LoVo (cell line): ENCODE measurements at regions not wholly inside any gene's neighbourhood (a gene's known extent, or its start where the extent isn't known, plus 50 kb on each side); places are given as distances from the start of the nearest gene placed in this dataset.

Source experiments
- DNase-seq: peaks from one replicate; pipeline ENCODE4 v3.0.0-alpha.2; 2016; ENCODE audit warnings: low spot score

DNA sequence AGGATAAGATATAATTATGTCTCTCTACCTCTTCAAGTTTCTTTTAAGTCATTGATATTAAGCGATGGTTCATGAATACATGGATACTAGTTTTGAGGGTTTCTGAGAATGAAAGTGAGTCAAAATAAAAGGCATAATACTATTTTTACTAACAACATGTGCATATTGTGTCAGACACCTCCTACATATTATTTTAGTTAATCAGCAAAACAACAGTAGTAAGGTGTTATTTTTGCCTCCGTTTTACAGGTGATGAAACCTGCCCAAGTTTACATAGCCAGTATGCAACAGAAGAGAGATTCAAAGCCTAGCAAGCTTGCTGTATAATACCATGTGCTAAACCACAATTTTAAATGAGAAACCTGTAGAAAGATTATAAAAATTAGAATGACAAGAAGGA lies 544.1 kb downstream of the EPHA5 start:
- no peak for DNase-seq

- DNase-seq, result no peak
These were observed 550.0 kb downstream of the EPHA5 start for GRCh38 chr4:65120287-65120686.

- DNase-seq, result no peak
These were observed 567.9 kb downstream of the EPHA5 start for GRCh38 chr4:65102419-65102818.

GRCh38 chr4:65096630-65097029 lies 573.7 kb downstream of the EPHA5 start:
- no peak for DNase-seq

DNA sequence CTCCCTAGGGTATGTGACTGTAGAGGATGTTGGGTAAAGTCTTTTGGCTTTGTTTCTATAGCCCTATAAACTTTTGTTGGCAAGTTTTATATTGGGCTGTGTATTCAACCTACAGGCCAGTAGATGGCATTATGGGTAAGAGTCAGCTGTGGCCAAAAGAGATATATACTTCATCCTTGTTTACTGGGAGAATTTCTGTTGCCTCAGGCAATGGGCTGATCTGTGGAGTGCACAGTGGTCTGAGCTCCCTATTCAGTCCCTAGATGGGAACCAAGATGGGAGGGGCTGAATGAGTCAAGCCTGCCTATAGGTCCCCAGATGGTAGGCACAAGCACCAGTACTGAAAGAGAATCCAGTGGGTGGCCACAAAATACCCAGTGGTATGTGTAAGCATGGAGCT lies 580.6 kb downstream of the EPHA5 start:
- DNase-seq, result no peak

DNA sequence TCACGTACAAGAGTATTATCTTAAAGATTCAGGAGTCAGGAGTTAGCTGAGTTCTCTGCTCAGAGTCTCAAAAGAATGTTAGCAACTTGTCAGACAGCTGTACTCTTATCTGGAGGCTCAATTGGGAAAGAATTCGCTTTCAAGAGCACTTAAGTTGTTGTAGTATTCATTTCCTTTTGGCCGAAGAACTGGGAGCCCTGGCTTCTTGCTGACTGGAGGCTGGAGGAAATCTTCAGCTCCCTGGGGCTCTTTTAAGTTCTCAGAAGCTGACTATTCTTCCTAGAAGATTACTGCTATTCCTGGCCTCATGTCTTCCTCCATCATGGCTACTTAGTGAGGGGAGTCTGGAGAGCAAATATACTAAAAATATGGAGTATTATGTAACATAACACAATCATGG lies 587.2 kb downstream of the EPHA5 start:
- DNase-seq, result no peak

- DNase-seq, result no peak
These were observed 598.7 kb downstream of the EPHA5 start for GRCh38 chr4:65071564-65071963.

- no peak for DNase-seq
These were observed 601.1 kb downstream of the EPHA5 start for GRCh38 chr4:65069177-65069576.

GRCh38 chr4:65066106-65066505 lies 604.2 kb downstream of the EPHA5 start:
- DNase-seq, result no peak

DNA sequence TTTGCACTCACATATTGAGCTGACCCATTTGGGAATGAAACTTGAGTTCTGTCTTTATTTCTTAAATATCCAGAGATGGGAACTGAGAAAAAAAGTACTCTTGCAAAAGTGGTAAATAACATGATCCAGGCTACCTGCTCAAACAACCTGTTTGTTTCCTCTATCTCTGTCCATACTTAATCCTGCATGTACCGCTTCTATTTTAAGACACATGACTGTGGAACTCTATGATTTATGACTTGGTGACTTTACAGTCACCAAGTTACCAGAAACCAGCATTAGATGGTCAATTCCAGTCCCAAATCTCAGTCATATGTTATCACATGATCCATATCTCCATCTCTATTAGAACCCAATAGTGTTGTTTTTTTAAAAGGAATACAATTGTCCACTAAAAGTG lies 606.7 kb downstream of the EPHA5 start:
- DNase-seq, result no peak

- DNase-seq, result no peak
These were observed 619.5 kb downstream of the EPHA5 start for GRCh38 chr4:65050786-65051185.

- DNase-seq, result peak; percentile 1
These were observed 623.8 kb downstream of the EPHA5 start for GRCh38 chr4:65046192-65047133.

DNA sequence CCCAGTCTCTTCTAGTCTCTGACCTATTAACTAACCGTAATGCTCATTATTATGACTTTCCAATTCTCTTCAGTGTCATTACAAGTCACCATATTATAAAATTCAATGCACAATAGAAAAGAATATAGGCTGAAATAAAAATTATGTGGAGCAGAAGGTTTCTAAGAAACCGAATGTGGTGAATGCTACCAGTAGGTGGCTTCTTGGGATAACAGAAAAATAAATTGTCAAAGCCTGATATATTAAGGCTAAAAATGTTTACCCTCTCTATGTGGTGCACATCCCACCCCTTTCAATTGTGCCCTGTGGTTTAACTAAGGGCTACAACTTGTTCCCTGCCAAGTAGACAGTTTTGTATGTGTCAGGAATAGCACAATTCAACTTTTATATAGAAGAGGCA lies 624.6 kb upstream of the TECRL start:
- DNase-seq, result no peak

GRCh38 chr4:65028592-65028991 lies 619.3 kb upstream of the TECRL start:
- no peak for DNase-seq

DNA sequence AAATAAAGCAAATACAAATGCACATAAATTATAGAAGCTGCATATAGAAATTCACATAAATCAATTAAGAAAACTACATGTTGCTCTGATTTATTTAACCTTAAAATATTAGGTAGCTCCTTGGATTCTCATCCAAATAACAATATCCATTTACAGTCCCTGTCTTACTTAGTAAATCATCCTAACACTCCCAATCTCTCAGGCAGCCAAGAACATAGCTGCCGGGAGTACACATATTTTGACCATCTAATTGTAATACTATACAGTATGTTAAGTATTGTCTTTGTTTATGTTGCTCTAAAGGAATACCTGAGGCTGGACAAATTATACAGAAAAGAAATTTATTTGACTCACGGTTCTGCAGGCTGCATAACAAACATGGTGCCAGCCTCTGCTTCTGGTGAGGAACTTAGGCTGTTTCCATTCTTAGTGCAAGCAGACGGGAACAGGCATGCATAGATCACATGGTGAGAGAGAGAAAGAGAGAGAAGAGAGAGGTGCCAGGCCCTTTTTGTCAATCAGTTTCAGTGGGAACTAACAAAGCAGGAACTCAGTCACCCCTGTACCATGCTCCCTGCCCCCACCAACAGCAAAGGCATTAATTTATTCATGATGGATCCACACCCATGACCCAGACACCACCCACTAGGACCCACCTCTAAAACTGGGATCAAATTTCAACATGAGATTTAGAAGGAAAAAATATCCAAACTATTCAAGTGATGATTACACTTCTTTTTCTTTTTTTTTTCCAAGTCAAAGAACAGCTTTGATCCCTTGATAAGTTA lies 614.8 kb upstream of the TECRL start:
- DNase-seq, result no peak

DNA sequence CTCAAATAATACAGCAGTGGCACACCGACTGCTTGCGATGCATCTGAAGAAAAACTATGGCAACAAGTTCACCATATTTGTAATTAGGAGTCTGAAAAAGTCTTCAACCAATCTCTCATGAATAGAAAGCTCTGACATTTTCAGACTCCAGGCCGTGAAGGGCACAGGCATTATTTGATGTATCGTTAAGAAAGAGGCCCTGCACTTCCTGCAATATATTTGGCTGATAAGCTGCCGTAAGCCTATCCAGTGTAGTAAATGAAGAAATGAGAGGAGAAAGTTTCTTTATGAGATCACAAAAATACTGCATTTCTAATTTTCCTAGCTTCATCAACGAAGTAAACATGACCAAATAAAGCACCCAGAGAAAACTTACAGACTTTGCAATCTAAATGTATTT lies 613.8 kb upstream of the TECRL start:
- no peak for DNase-seq

DNA sequence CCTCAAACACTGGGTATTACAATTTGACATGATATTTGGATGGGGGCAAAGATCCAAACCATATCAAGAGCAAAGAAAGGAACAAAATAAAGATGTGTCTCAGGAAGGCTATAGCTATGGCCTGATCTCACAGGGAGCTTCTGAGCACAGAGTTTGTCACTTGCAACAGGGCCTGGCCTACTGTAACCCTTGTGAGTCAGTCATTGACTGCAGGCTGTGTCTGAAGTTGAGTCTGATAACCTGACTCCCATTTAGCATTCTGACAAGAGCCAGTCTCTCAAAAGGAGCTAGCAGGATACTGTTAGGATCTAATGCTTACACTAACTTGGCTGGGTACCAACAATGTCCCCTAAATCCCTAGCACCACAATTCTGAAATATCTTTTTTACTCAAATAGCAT lies 612.5 kb upstream of the TECRL start:
- DNase-seq, result no peak

DNA sequence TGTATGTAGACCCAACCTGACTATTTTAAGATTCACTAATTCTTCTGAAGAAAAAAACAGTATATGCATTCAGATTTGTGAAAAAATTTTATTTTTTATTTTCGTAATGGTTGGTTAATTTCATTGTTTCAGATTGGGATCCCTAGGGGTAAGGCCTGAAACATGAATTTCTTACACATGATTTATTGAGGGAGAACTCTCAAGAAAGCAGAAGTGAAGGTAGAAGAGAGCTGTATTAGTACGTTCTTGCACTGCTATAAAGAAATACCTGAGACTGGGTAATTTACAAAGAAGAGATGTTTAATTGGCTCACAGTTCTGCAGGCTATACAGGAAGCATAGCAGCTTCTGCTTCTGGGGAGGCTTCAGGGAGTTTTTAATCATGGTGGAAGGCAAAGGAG lies 611.9 kb upstream of the TECRL start:
- DNase-seq, result no peak

DNA sequence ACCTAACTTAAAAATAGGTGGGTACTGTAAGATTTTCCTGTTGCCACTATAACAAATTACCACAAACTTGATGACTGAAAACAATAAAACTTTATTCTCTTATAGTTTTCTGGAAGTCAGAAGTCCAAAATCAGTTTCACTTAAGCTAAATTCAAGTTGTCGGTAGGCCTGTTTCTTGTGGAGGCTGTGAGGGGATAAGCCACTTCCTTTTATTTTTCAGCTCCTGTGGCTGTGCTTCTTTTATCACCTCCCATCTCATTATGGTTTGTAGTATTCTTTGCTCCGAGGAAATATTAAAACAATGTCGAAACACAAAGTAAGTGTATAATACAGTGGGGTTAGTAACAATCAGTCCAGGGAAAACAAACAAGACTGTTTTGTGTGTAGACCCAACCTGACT lies 610.5 kb upstream of the TECRL start:
- DNase-seq, result no peak

GRCh38 chr4:65018313-65018712 lies 609.1 kb upstream of the TECRL start:
- DNase-seq, result no peak

DNA sequence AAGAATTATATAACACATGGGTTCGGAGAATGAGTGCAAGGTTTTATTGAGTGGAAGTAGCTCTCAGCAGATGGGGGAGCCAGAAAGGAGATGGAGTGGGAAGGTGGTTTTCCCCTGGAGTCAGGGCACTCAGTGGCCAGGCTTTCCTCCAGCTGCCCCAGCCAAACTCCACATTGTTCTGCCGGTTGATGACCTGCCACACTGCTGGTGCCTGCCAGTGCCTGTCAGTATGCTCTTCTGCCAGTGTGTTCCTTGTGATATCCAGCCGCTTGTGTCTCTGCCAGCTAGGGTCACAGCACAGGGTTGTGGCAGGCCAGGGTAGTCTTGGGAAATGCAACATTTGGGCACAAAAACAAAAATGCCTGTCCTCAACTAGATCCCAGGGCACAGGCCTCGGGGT lies 604.8 kb upstream of the TECRL start:
- DNase-seq, result no peak

DNA sequence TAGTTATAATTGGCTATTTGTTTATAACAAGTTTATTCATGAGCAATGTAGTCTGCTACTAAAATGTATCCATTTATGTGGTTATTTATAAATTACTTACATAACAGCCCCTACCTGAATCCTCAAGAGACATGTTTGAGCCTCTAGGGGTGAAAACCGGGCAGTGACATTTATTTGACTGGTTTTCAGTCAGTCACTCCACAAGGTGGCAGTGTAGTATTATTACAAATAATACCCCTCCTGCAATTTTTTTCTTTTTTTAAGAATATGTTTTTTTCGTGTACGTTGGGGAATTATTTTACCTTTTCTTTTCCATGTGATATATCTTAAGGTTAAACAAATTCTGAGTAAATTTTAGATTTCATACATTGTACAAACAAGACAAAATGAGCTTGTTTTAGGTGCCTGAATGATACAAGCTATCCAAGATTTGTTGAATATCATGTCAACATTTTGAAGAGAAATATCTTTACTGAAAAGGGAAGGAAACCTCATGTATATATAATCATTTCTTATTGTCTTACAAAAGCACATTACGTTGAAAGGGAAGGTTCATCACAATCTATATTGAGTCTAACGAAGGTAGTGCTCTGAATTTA lies 598.7 kb upstream of the TECRL start:
- DNase-seq, result peak; percentile 53

DNA sequence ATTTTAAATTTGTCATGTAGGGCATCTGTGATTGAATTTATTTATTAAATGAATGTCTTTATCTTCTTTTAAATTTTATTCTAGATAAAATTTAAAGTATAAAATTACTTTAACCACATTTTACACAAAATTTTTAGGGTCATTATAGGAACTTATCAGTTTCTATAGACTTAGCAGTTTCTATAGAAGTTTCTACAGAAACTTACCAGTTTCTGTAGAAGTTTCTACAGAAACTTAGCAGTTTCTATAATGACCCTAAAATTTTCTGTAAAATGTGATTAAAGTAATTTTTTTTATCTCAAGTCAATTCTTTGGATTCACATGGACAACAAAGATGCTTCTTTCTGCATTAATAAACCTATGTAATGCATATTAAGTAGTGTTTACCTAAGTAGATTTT lies 565.9 kb upstream of the TECRL start:
- no peak for DNase-seq
